ENCODE measurements at regions not wholly inside any gene's neighbourhood (a gene's known extent, or its start where the extent isn't known, plus 50 kb on each side); places are given as distances from the start of the nearest gene placed in this dataset.

- TF ChIP-seq, protein P1, sequence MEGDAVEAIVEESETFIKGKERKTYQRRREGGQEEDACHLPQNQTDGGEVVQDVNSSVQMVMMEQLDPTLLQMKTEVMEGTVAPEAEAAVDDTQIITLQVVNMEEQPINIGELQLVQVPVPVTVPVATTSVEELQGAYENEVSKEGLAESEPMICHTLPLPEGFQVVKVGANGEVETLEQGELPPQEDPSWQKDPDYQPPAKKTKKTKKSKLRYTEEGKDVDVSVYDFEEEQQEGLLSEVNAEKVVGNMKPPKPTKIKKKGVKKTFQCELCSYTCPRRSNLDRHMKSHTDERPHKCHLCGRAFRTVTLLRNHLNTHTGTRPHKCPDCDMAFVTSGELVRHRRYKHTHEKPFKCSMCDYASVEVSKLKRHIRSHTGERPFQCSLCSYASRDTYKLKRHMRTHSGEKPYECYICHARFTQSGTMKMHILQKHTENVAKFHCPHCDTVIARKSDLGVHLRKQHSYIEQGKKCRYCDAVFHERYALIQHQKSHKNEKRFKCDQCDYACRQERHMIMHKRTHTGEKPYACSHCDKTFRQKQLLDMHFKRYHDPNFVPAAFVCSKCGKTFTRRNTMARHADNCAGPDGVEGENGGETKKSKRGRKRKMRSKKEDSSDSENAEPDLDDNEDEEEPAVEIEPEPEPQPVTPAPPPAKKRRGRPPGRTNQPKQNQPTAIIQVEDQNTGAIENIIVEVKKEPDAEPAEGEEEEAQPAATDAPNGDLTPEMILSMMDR (IDR thresholded peaks at IDR 0.05; ENCODE audit: insufficient read depth, low read depth, low read length, missing control alignments): no peak
- DNase-seq (ENCODE audit: low read depth): peak; percentile 1
- H3K4me3 ChIP-seq (ENCODE audit: low read length): no peak overlapping the region
Measured at GRCh38 chrX:7316280-7316679, 168.3 kb upstream of the PUDP start.

DNA sequence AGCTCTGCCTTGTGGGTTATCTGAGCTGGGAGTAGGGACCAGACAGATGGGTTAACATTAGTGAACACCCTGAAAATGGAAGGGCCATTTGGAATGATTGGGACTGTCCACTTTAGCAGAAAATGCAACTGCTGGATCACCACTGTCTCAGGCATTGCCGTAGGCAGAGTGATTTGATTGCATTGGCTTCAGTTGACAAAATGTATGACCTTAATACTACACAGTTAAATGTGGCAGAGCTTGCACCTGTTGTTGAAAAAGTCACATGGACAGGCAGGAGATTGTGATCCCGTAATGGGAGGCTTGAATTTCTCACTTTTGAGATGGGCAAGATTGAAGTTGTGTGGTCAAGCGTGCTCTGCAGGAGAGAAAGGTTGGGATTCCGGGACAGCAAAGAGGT lies 166.5 kb upstream of the PUDP start:
- DNase-seq (ENCODE audit: low read depth): no peak
- TF ChIP-seq, protein P1 (IDR thresholded peaks at IDR 0.05; ENCODE audit: insufficient read depth, low read depth, low read length, missing control alignments): no peak
- H3K4me3 ChIP-seq (ENCODE audit: low read length): no peak overlapping the region

GRCh38 chrX:7307720-7308119 lies 159.8 kb upstream of the PUDP start:
- no peak for DNase-seq (ENCODE audit: low read depth)
- TF ChIP-seq, protein P1 (IDR thresholded peaks at IDR 0.05; ENCODE audit: insufficient read depth, low read depth, low read length, missing control alignments): no peak
- H3K4me3 ChIP-seq (ENCODE audit: low read length): no peak overlapping the region

DNA sequence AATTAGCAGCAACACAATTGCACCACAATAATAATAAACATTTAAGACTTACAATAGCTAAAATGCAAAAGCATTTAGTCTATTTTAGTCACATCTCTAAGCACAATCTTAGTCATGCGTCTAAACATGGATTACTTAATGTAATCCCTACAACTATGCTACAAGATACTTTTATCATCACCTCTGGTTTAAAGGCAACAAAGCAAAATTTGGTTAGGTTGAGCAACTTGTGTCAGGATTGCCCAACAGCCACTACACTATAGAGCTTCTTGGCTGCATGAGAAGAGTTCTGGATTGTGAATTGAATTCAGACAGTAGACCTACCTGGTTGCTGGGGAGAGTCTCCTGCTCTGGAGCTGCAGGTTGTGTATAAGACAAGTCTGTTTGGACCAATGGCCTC lies 146.5 kb upstream of the PUDP start:
- H3K4me3 ChIP-seq (ENCODE audit: low read length): no peak overlapping the region
- TF ChIP-seq, protein P1 (IDR thresholded peaks at IDR 0.05; ENCODE audit: insufficient read depth, low read depth, low read length, missing control alignments): no peak
- DNase-seq (ENCODE audit: low read depth): peak; percentile 43

DNA sequence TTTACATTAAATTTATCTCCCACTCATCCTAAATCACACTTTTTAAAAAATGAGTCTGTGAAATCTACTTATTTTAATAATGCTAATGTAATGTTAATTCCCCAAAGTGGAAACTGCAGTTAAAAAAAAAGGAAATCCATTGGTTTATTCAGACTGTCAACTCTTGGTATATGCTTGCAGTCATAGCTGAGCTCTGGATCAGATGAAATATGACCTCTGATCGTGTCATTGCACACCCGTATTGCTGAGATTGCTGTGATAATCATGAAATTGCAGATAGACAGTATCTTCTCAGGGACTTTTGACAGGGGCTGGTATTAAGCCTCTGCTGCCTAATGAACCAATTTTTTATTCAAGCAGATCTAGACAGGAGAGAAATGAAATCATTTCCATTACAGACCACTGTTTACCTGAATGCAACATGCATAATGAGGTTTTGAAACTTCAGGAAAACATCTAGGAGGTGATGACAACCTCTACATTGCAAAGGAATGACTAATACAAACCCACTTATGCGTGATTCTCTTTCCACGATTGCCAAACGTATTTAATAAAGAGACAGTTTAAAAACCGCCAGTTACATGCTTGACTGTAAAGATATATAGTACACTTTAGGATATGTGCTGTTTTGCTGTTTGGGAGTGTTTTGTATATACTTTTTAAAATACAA lies 138.3 kb upstream of the PUDP start:
- TF ChIP-seq, protein P1 (IDR thresholded peaks at IDR 0.05; ENCODE audit: insufficient read depth, low read depth, low read length, missing control alignments): no peak
- peak; percentile 33 for DNase-seq (ENCODE audit: low read depth)

GRCh38 chrX:7285765-7286164 lies 137.8 kb upstream of the PUDP start:
- TF ChIP-seq, protein P1 (IDR thresholded peaks at IDR 0.05; ENCODE audit: insufficient read depth, low read depth, low read length, missing control alignments): no peak
- no peak overlapping the region for H3K4me3 ChIP-seq (ENCODE audit: low read length)
- no peak for DNase-seq (ENCODE audit: low read depth)

More for the DNA sequence above, 138.3 kb upstream of the PUDP start:
- H3K4me3 ChIP-seq (ENCODE audit: low read length): no peak overlapping the region

GRCh38 chrX:7283741-7284140 lies 135.8 kb upstream of the PUDP start:
- DNase-seq (ENCODE audit: low read depth): peak; percentile 4
- H3K4me3 ChIP-seq (ENCODE audit: low read length): no peak overlapping the region
- TF ChIP-seq, protein P1 (IDR thresholded peaks at IDR 0.05; ENCODE audit: insufficient read depth, low read depth, low read length, missing control alignments): no peak
